Ishikawa (cell line): ENCODE measurements at regions not wholly inside any gene's neighbourhood (a gene's known extent, or its start where the extent isn't known, plus 50 kb on each side); places are given as distances from the start of the nearest gene placed in this dataset.

Source experiments
- CREB1 ChIP-seq: IDR thresholded peaks from 2 replicates; pipeline ENCODE4 v1.6.1; 2012; ENCODE audit warnings: low read depth
- EP300 ChIP-seq: IDR thresholded peaks from 2 replicates; pipeline ENCODE4 v1.6.1; 2012; ENCODE audit warnings: borderline replicate concordance
- FOXM1 ChIP-seq: IDR thresholded peaks from 2 replicates; pipeline ENCODE4 v1.6.1; 2012; ENCODE audit warnings: low read depth, borderline replicate concordance
- NFIC ChIP-seq: IDR thresholded peaks from 2 replicates; pipeline ENCODE4 v1.6.1; 2012
- RAD21 ChIP-seq: IDR thresholded peaks from 2 replicates; pipeline ENCODE4 v1.6.1; 2012; ENCODE audit warnings: low read depth
- TAF1 ChIP-seq: IDR thresholded peaks from 2 replicates; pipeline ENCODE4 v1.6.1; 2012; ENCODE audit warnings: low read depth, mild to moderate bottlenecking
- TCF12 ChIP-seq: IDR thresholded peaks from 2 replicates; pipeline ENCODE4 v1.6.1; 2012; ENCODE audit warnings: low read depth
- TF ChIP-seq, protein P1 (sequence below): IDR thresholded peaks from 2 replicates; pipeline ENCODE4 v1.6.1; 2012
- TF ChIP-seq, protein P2 (sequence below): IDR thresholded peaks from 2 replicates; pipeline ENCODE4 v1.6.1; 2012; ENCODE audit warnings: low read depth, mild to moderate bottlenecking

DNA sequence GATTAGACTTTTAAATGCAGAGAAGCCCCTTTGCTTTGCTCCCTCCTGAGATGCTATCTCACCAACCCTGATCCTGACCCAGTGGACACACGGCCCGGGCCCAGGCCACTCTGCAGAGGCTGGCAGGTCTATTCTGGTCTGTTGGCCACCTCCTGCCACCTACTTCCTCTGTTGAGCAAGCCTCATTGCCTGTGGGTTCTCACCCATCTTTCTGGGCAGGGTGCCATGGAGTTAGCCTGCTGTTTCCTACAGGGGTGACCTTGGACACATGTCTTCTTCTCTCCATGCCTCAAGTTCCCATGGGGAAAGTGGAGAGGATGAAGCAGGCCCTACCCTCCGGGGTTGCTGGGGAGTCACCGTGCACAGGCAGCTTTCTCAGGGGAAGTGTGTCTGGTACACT is 266.2 kb upstream of the IRX1 start:
- no peak for TF ChIP-seq NFIC
- no peak for TF ChIP-seq TAF1
- no peak for TF ChIP-seq EP300
- TF ChIP-seq, protein P1, sequence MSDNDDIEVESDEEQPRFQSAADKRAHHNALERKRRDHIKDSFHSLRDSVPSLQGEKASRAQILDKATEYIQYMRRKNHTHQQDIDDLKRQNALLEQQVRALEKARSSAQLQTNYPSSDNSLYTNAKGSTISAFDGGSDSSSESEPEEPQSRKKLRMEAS = no peak
- TF ChIP-seq RAD21 = no peak
- TF ChIP-seq, protein P2, sequence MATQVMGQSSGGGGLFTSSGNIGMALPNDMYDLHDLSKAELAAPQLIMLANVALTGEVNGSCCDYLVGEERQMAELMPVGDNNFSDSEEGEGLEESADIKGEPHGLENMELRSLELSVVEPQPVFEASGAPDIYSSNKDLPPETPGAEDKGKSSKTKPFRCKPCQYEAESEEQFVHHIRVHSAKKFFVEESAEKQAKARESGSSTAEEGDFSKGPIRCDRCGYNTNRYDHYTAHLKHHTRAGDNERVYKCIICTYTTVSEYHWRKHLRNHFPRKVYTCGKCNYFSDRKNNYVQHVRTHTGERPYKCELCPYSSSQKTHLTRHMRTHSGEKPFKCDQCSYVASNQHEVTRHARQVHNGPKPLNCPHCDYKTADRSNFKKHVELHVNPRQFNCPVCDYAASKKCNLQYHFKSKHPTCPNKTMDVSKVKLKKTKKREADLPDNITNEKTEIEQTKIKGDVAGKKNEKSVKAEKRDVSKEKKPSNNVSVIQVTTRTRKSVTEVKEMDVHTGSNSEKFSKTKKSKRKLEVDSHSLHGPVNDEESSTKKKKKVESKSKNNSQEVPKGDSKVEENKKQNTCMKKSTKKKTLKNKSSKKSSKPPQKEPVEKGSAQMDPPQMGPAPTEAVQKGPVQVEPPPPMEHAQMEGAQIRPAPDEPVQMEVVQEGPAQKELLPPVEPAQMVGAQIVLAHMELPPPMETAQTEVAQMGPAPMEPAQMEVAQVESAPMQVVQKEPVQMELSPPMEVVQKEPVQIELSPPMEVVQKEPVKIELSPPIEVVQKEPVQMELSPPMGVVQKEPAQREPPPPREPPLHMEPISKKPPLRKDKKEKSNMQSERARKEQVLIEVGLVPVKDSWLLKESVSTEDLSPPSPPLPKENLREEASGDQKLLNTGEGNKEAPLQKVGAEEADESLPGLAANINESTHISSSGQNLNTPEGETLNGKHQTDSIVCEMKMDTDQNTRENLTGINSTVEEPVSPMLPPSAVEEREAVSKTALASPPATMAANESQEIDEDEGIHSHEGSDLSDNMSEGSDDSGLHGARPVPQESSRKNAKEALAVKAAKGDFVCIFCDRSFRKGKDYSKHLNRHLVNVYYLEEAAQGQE = no peak
- TF ChIP-seq TCF12 = no peak
- TF ChIP-seq FOXM1 = no peak
- TF ChIP-seq CREB1 = no peak
